Endothelial cell of umbilical vein (primary cell): ENCODE measurements at regions not wholly inside any gene's neighbourhood (a gene's known extent, or its start where the extent isn't known, plus 50 kb on each side); places are given as distances from the start of the nearest gene placed in this dataset.

Source experiments
- EZH2 ChIP-seq: IDR thresholded peaks from 2 replicates; pipeline ENCODE4 v1.6.1; 2012; ENCODE audit warnings: borderline replicate concordance, low read depth, mild to moderate bottlenecking, moderate library complexity, low read length, inconsistent platforms; ENCODE audit not compliant: severe bottlenecking
- FOS ChIP-seq: IDR thresholded peaks from 2 replicates; pipeline ENCODE4 v1.6.1; 2011; ENCODE audit warnings: mild to moderate bottlenecking, low read length, moderate library complexity, borderline replicate concordance; ENCODE audit not compliant: insufficient read depth
- GATA2 ChIP-seq: IDR thresholded peaks from 2 replicates; pipeline ENCODE4 v1.7.0; 2011; ENCODE audit warnings: low read depth, mild to moderate bottlenecking, moderate library complexity, mixed read lengths, low read length; ENCODE audit not compliant: insufficient read length, insufficient read depth
- JUN ChIP-seq: IDR thresholded peaks from 2 replicates; pipeline ENCODE4 v1.6.1; 2011; ENCODE audit warnings: borderline replicate concordance, low read depth; ENCODE audit not compliant: insufficient read length, insufficient read depth
- MAX ChIP-seq: IDR thresholded peaks from 2 replicates; pipeline ENCODE4 v1.6.1; 2011; ENCODE audit not compliant: insufficient read depth, insufficient read length
- MYC ChIP-seq: IDR thresholded peaks from one replicate; pipeline ENCODE4 v1.6.1; 2011; ENCODE audit warnings: mild to moderate bottlenecking, low read depth, low read length
- POLR2A ChIP-seq: IDR thresholded peaks from 2 replicates; pipeline ENCODE4 v1.6.1; 2012; ENCODE audit warnings: low read depth, mild to moderate bottlenecking, control low read depth, low read length
- POLR2AphosphoS5 ChIP-seq: IDR thresholded peaks from 2 replicates; pipeline ENCODE4 v1.6.1; 2012; ENCODE audit warnings: low read depth, mild to moderate bottlenecking, control low read depth, low read length, moderate library complexity; ENCODE audit not compliant: insufficient read depth
- TF ChIP-seq, protein P1 (sequence below), 2 donors: IDR thresholded peaks; 1 replicate in 1 of 2; 2 replicates in 1 of 2; pipeline ENCODE4 v1.5.1; 2011; ENCODE audit warnings: low read length in 2 of 2, mild to moderate bottlenecking in 2 of 2, moderate library complexity in 2 of 2, control low read depth in 1 of 2, inconsistent platforms in 1 of 2, low read depth in 1 of 2; ENCODE audit not compliant: insufficient read depth in 1 of 2; ENCODE audit errors: extremely low read depth in 1 of 2

DNA sequence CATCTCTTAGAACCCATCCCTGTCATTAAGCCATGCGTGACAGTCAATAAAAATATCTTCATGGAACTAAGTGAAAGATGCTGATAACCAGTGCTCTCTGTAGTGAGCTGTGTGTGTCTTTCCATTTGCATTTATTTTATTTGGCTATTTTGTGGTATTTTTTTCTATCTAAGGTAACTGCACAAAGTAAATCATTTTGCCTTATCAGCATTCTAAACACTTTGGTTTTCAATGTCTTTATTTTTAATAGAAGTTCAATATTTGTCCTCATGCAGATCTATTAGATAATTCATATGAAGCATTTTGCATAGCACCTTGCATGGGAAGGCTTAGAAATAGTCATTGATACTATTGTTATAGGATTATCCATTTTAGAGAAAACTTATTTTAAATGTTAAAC lies 163.6 kb upstream of the TANK start:
- TF ChIP-seq, protein P1, sequence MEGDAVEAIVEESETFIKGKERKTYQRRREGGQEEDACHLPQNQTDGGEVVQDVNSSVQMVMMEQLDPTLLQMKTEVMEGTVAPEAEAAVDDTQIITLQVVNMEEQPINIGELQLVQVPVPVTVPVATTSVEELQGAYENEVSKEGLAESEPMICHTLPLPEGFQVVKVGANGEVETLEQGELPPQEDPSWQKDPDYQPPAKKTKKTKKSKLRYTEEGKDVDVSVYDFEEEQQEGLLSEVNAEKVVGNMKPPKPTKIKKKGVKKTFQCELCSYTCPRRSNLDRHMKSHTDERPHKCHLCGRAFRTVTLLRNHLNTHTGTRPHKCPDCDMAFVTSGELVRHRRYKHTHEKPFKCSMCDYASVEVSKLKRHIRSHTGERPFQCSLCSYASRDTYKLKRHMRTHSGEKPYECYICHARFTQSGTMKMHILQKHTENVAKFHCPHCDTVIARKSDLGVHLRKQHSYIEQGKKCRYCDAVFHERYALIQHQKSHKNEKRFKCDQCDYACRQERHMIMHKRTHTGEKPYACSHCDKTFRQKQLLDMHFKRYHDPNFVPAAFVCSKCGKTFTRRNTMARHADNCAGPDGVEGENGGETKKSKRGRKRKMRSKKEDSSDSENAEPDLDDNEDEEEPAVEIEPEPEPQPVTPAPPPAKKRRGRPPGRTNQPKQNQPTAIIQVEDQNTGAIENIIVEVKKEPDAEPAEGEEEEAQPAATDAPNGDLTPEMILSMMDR (IDR thresholded peaks at IDR 0.05; ENCODE audit: extremely low read depth in 1 of 2, insufficient read depth in 1 of 2, low read depth in 1 of 2, low read length in 2 of 2): no peak
- TF ChIP-seq POLR2A (no peak), POLR2AphosphoS5 (no peak), MAX (no peak), JUN (no peak), GATA2 (no peak), FOS (no peak), EZH2 (no peak), MYC (no peak)
